Mesenchymal stem cell (in vitro differentiated cells and primary cell): ENCODE measurements at regions not wholly inside any gene's neighbourhood (a gene's known extent, or its start where the extent isn't known, plus 50 kb on each side); places are given as distances from the start of the nearest gene placed in this dataset.

Experiments
- DNase-seq: peaks from one replicate; pipeline ENCODE4 v3.0.0-alpha.2; 2013
- H2AFZ ChIP-seq: one replicate; pipeline ENCODE4 v1.6.1; 2013; ENCODE audit warnings: low read depth, mild to moderate bottlenecking, control low read depth, inconsistent platforms, low read length, moderate library complexity
- H2AK5ac ChIP-seq: 2 replicates; pipeline ENCODE4 v1.6.1; 2013; ENCODE audit warnings: low read length, moderate library complexity, mild to moderate bottlenecking, inconsistent platforms; ENCODE audit not compliant: severe bottlenecking
- H2BK120ac ChIP-seq: one replicate; pipeline ENCODE4 v1.6.1; 2013; ENCODE audit warnings: low read depth, mild to moderate bottlenecking, inconsistent platforms, low read length, moderate library complexity
- H2BK12ac ChIP-seq, 2 experiments: one replicate each; pipeline ENCODE4 v1.6.1; 2013; ENCODE audit warnings: inconsistent platforms in 2 of 2, low read length in 2 of 2, mild to moderate bottlenecking in 2 of 2, moderate library complexity in 2 of 2, control low read depth in 1 of 2
- H2BK15ac ChIP-seq: one replicate; pipeline ENCODE4 v1.6.1; 2013; ENCODE audit warnings: mild to moderate bottlenecking, low read depth, inconsistent platforms; ENCODE audit not compliant: poor library complexity, severe bottlenecking
- H2BK5ac ChIP-seq: 2 replicates; pipeline ENCODE4 v1.6.1; 2013; ENCODE audit warnings: low read depth, mild to moderate bottlenecking, low read length, control low read depth, inconsistent platforms; ENCODE audit not compliant: poor library complexity, severe bottlenecking
- H3K14ac ChIP-seq, 2 experiments: one replicate each; pipeline ENCODE4 v1.6.1; 2013; ENCODE audit warnings: inconsistent platforms in 2 of 2, low read length in 2 of 2, control low read depth in 1 of 2, mild to moderate bottlenecking in 1 of 2, moderate library complexity in 1 of 2
- H3K18ac ChIP-seq, 2 experiments: one replicate each; pipeline ENCODE4 v1.6.1; 2013; ENCODE audit warnings: inconsistent platforms in 2 of 2, low read length in 2 of 2, control low read depth in 1 of 2, low read depth in 1 of 2, mild to moderate bottlenecking in 1 of 2
- H3K23ac ChIP-seq, 2 experiments: one replicate each; pipeline ENCODE4 v1.6.1; 2013; ENCODE audit warnings: inconsistent platforms in 2 of 2, low read length in 2 of 2, mild to moderate bottlenecking in 2 of 2, moderate library complexity in 2 of 2, control low read depth in 1 of 2
- H3K27ac ChIP-seq: 2 replicates; pipeline ENCODE4 v1.5.1; 2013; ENCODE audit warnings: mild to moderate bottlenecking, moderate library complexity, low read length, control low read depth, inconsistent platforms; ENCODE audit not compliant: poor library complexity, severe bottlenecking
- H3K27me3 ChIP-seq, 2 experiments: 2 replicates each; pipeline versions ENCODE4 v1.6.1 to v1.7.0; 2013; ENCODE audit warnings: low read length in 2 of 2, mild to moderate bottlenecking in 2 of 2, moderate library complexity in 2 of 2, control low read depth in 1 of 2, inconsistent platforms in 1 of 2; ENCODE audit not compliant: control insufficient read depth in 1 of 2, insufficient read depth in 1 of 2
- H3K36me3 ChIP-seq, 2 experiments: 2 replicates each; pipeline versions ENCODE4 v1.6.1 to v1.7.0; 2013; ENCODE audit warnings: low read length in 2 of 2, control low read depth in 1 of 2, inconsistent platforms in 1 of 2, low read depth in 1 of 2, mild to moderate bottlenecking in 1 of 2; ENCODE audit not compliant: insufficient read depth in 2 of 2, control insufficient read depth in 1 of 2
- H3K4ac ChIP-seq, 2 experiments: one replicate each; pipeline ENCODE4 v1.6.1; 2013; ENCODE audit warnings: inconsistent platforms in 2 of 2, low read length in 2 of 2, mild to moderate bottlenecking in 2 of 2, moderate library complexity in 2 of 2, control low read depth in 1 of 2, low read depth in 1 of 2
- H3K4me1 ChIP-seq: 2 replicates; pipeline ENCODE4 v1.6.1; 2013; ENCODE audit warnings: low read depth, low read length, control low read depth; ENCODE audit not compliant: control insufficient read depth, insufficient read depth
- H3K4me2 ChIP-seq: 2 replicates; pipeline ENCODE4 v1.6.1; 2013; ENCODE audit warnings: low read length, mild to moderate bottlenecking, inconsistent platforms; ENCODE audit not compliant: poor library complexity, severe bottlenecking
- H3K4me3 ChIP-seq, 2 experiments: 2 replicates each; pipeline versions ENCODE4 v1.5.1 to v1.7.0; 2013; ENCODE audit warnings: low read length in 2 of 2, mild to moderate bottlenecking in 2 of 2, control low read depth in 1 of 2, low read depth in 1 of 2; ENCODE audit not compliant: insufficient read depth in 1 of 2
- H3K79me1 ChIP-seq: replicated peaks from 2 replicates; pipeline ENCODE4 v1.6.1; 2013; ENCODE audit warnings: mild to moderate bottlenecking, control low read depth, low read length, inconsistent platforms; ENCODE audit not compliant: poor library complexity, severe bottlenecking
- H3K9ac ChIP-seq: 2 replicates; pipeline ENCODE4 v1.7.0; 2013; ENCODE audit warnings: mild to moderate bottlenecking, low read length, moderate library complexity
- H3K9me3 ChIP-seq: 2 replicates; pipeline ENCODE4 v1.7.0; 2013; ENCODE audit warnings: mild to moderate bottlenecking, low read length; ENCODE audit not compliant: control insufficient read depth
- H4K8ac ChIP-seq: one replicate; pipeline ENCODE4 v1.6.1; 2013; ENCODE audit warnings: inconsistent platforms, mild to moderate bottlenecking, low read length, moderate library complexity
- H4K91ac ChIP-seq: one replicate; pipeline ENCODE4 v1.6.1; 2013; ENCODE audit warnings: mild to moderate bottlenecking, low read length, inconsistent platforms
- WGBS: methylation state at CpG from one replicate; pipeline ENCODE4 v1.1.7; 2013; ENCODE audit warnings: mixed read lengths; 5-methylcytosine and 5-hydroxymethylcytosine counted together

DNA sequence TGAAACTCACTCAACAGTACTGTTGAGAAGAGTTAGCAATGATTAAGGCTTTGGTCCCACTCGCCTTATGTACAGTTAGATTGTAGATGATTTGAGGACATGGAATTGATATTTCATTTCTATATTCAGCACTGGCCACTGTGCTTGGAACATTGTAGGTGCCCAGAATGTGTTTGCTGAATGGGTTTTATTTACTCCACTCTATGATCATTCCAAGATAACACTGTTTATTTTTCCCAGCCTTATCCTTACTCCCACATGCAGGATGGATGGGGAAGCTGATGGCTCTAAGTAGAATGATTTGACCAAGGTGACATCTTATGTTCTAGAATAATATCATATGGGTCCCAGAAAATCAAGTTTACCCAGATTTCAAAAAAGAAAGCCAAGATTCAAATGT lies 124.6 kb upstream of the RXFP2 start:
- Histone ChIP-seq H2AK5ac (no peak overlapping the region), H3K9me3 (peaks cover 5% of the 10 kb centered on the region), H2BK15ac (no peak overlapping the region), H3K4ac (no peak overlapping the region), H3K4me1 (no peaks in the 10 kb centered on the region), H3K4me2 (no peak overlapping the region), H2BK120ac (no peak overlapping the region), H3K23ac (no peak overlapping the region), H3K27ac (no peak overlapping the region), H3K14ac (no peak overlapping the region), H3K18ac (no peak overlapping the region), H4K91ac (no peak overlapping the region), H3K36me3 (no peaks in the 10 kb centered on the region), H3K27me3 (no peaks in the 10 kb centered on the region), H4K8ac (no peak overlapping the region), H2AFZ (no peak overlapping the region), H3K79me1 (no peaks in the 10 kb centered on the region), H3K9ac (no peak overlapping the region), H2BK5ac (no peak overlapping the region), H2BK12ac (no peak overlapping the region), H3K4me3 (no peak overlapping the region)
- 75% methylated on average over 1 of the region's 1 CpG for WGBS
- no peak for DNase-seq

DNA sequence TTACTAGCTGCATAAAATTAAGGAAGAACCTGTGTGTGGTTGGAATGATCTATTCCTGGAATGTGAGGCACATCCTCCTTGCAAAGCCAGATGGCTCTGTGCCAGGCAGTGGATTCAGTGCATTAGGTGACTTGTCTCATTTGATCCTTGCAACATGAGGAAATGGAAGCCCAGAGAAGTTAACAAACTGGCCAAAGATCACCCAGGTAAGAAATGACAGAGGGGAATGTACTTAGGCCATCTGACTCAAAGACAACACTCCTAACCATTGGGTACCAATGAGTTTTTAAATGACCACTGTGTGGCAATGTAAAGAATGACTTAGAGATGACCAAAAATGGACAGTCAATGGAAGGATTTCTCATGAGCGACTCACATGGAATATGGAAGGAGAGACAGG lies 114.2 kb upstream of the RXFP2 start:
- peak overlapping the region; percentile 24 for H3K9ac ChIP-seq
- no peak overlapping the region for H2BK15ac ChIP-seq
- H3K27me3 ChIP-seq = no peaks in the 10 kb centered on the region
- H2BK12ac ChIP-seq = no peak overlapping the region
- H3K27ac ChIP-seq = no peak overlapping the region
- H3K23ac ChIP-seq = no peak overlapping the region
- H3K36me3 ChIP-seq = no peaks in the 10 kb centered on the region
- H4K8ac ChIP-seq = no peak overlapping the region
- no peak overlapping the region for H3K4ac ChIP-seq
- H3K9me3 ChIP-seq = no peaks in the 10 kb centered on the region
- no peak for DNase-seq
- H3K18ac ChIP-seq = no peak overlapping the region
- H3K4me1 ChIP-seq = no peaks in the 10 kb centered on the region
- H3K14ac ChIP-seq = no peak overlapping the region
- H2BK120ac ChIP-seq = no peak overlapping the region
- no peaks in the 10 kb centered on the region for H3K79me1 ChIP-seq
- no peak overlapping the region for H3K4me2 ChIP-seq
- no peak overlapping the region for H3K4me3 ChIP-seq
- no peak overlapping the region for H2AK5ac ChIP-seq
- no peak overlapping the region for H4K91ac ChIP-seq
- no peak overlapping the region for H2BK5ac ChIP-seq
- WGBS = 91% methylated on average over 1 of the region's 1 CpG
- H2AFZ ChIP-seq = no peak overlapping the region

DNA sequence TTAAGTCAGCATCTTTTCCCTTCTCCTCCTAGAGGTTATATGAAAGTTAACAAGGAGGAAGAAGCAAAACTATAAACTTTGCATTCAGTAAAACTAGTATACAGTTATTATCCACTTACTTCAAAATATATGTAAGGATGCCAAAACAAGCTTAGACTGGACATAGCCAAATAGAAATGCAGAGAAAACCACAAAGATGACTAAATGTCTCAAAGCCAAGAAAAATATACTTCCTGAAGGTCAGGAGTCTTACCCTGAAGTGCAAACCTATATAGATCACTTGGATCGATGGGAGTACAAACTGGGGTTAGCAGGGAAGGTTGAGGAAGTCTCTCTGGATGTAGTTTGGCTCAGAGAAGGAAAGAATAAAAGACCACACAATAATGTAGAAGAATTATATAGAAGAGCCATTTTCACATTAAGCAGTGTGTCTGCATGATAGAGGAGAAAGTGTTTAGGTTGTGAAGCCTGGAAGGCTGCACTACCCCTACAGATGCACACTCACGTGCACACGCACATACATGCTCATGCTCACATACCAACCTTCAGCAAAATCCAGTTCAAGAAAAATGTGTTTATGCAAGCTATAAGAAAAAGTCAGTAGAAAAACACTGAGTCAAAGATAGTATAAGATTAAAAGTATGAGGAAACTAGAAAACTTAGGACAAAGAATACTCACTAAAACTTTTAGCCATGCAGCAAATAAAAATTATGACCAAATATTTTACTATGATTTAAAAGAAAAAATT lies 112.1 kb upstream of the RXFP2 start:
- DNase-seq = no peak

DNA sequence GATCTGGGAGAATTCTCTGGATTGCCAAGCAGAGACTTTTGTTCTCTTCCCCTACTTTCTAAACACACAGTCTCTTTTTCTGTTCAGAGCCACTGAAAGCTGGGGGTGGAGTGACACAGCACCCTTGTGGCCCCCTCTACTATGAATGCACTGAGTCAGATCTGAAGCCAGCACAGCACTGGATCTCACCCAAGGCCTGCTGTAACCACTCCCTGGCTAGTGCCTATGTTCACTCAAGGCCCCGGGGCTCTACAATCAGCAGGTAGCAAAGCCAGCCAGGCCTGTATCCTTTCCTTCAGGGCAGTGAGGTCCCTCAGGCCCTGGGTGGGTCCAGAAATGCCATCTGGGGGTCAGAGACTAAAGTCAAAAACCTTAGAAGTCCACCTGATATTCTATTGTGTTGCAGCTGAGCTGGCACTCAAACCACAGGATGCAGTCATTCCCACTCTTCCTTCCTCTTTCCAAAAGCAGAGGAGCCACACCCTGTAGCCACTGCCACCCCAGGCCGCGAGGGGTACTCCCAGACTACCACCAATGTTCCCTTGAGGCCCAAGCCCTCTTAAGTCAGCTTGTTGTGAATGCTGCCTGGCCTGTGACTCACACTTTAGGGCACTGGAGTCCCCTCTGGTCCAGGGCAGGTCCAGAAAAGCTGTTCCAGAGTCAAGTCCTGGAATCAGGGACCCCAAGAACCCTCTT lies 110.1 kb upstream of the RXFP2 start:
- no peak overlapping the region for H4K91ac ChIP-seq
- no peak overlapping the region for H4K8ac ChIP-seq
- no peak overlapping the region for H3K18ac ChIP-seq
- H3K27ac ChIP-seq = no peak overlapping the region
- H3K9ac ChIP-seq = peak overlapping the region; percentile 51
- no peaks in the 10 kb centered on the region for H3K27me3 ChIP-seq
- no peaks in the 10 kb centered on the region for H3K4me1 ChIP-seq
- H3K4ac ChIP-seq = no peak overlapping the region
- H2AK5ac ChIP-seq = no peak overlapping the region
- H3K9me3 ChIP-seq = no peaks in the 10 kb centered on the region
- no peaks in the 10 kb centered on the region for H3K79me1 ChIP-seq
- no peak overlapping the region for H2BK12ac ChIP-seq
- H3K4me2 ChIP-seq = no peak overlapping the region
- H2BK15ac ChIP-seq = no peak overlapping the region
- H3K36me3 ChIP-seq = no peaks in the 10 kb centered on the region
- no peak overlapping the region for H2BK120ac ChIP-seq
- H2AFZ ChIP-seq = no peak overlapping the region
- H3K14ac ChIP-seq = no peak overlapping the region
- 34% methylated on average over 3 of the region's 3 CpGs for whole genome bisulfite sequencing
- no peak overlapping the region for H2BK5ac ChIP-seq
- DNase-seq = no peak
- no peak overlapping the region for H3K23ac ChIP-seq
- H3K4me3 ChIP-seq = no peak overlapping the region

More for the DNA sequence above, 112.1 kb upstream of the RXFP2 start:
- no peak overlapping the region for H2AFZ ChIP-seq
- H2BK5ac ChIP-seq = no peak overlapping the region
- H3K9ac ChIP-seq = no peak overlapping the region
- H3K4me3 ChIP-seq = no peak overlapping the region
- no peak overlapping the region for H3K23ac ChIP-seq
- no peak overlapping the region for H3K4ac ChIP-seq
- H3K27me3 ChIP-seq = no peaks in the 10 kb centered on the region
- H2BK15ac ChIP-seq = no peak overlapping the region
- H3K4me2 ChIP-seq = no peak overlapping the region
- H4K8ac ChIP-seq = no peak overlapping the region
- no peak overlapping the region for H3K14ac ChIP-seq
- no peak overlapping the region for H2BK12ac ChIP-seq
- no peak overlapping the region for H3K27ac ChIP-seq
- no peaks in the 10 kb centered on the region for H3K79me1 ChIP-seq
- H4K91ac ChIP-seq = no peak overlapping the region
- no peaks in the 10 kb centered on the region for H3K4me1 ChIP-seq
- H2BK120ac ChIP-seq = no peak overlapping the region
- no peak overlapping the region for H3K18ac ChIP-seq
- H3K9me3 ChIP-seq = no peaks in the 10 kb centered on the region
- H2AK5ac ChIP-seq = no peak overlapping the region
- WGBS = 57% methylated on average over 1 of the region's 3 CpGs
- H3K36me3 ChIP-seq = no peaks in the 10 kb centered on the region
